Transverse colon (tissue), 4 donors: ENCODE measurements at regions not wholly inside any gene's neighbourhood (a gene's known extent, or its start where the extent isn't known, plus 50 kb on each side); places are given as distances from the start of the nearest gene placed in this dataset.

Experiments used
- DNase-seq: peaks from one replicate; pipeline ENCODE4 v3.0.0-alpha.2; 2019
- H3K27ac ChIP-seq, 4 donors: fragments of 200-600 bp; sonication (generic); 2 replicates each; pipeline ENCODE4 v1.5.1; 2016 to 2018; ENCODE audit warnings: inconsistent platforms in 4 of 4
- H3K27me3 ChIP-seq: fragments of 200-600 bp; sonication (generic); 2 replicates; pipeline ENCODE4 v1.5.1; 2017; ENCODE audit warnings: inconsistent platforms
- H3K36me3 ChIP-seq, 4 donors: fragments of 200-600 bp; sonication (generic); 2 replicates each; pipeline ENCODE4 v1.5.1; 2017 to 2019; ENCODE audit warnings: inconsistent platforms in 4 of 4
- H3K4me1 ChIP-seq, 4 donors: fragments of 200-600 bp; sonication (generic); 2 replicates each; pipeline ENCODE4 v1.5.1; 2017 to 2020; ENCODE audit warnings: inconsistent platforms in 4 of 4
- H3K4me3 ChIP-seq, 4 donors: fragments of 200-600 bp; sonication (generic); 1 replicate in 1 of 4; 2 replicates in 3 of 4; pipeline versions ENCODE4 v1.5.1 to v1.6.1; 2017 to 2019; ENCODE audit warnings: inconsistent platforms in 4 of 4
- H3K9me3 ChIP-seq, 2 donors: fragments of 200-600 bp; sonication (generic); 2 replicates each; pipeline ENCODE4 v1.5.1; 2017 to 2019; ENCODE audit warnings: inconsistent platforms in 2 of 2
- CTCF ChIP-seq, 5 experiments: fragments of 200-600 bp in 3 of 5; fragments of 450-650 bp in 2 of 5; sonication (generic) in 3 of 5; IDR thresholded peaks; 1 replicate in 2 of 5; 2 replicates in 3 of 5; pipeline ENCODE4 v1.5.1; 2016 to 2017; ENCODE audit warnings: antibody characterized with exemption in 5 of 5, inconsistent platforms in 3 of 5, mild to moderate bottlenecking in 2 of 5, moderate library complexity in 1 of 5
- EP300 ChIP-seq: sonication (generic); formaldehyde crosslinking; IDR thresholded peaks from one replicate; pipeline ENCODE4 v1.6.1; 2017; ENCODE audit warnings: antibody characterized with exemption, low read depth
- POLR2A ChIP-seq: fragments of 450-650 bp; IDR thresholded peaks from one replicate; pipeline ENCODE4 v1.6.1; 2016; ENCODE audit warnings: antibody characterized with exemption, mild to moderate bottlenecking, moderate library complexity
- POLR2AphosphoS5 ChIP-seq, 3 donors: sonication (generic); formaldehyde crosslinking; IDR thresholded peaks; one replicate each; pipeline ENCODE4 v1.6.1; 2016; ENCODE audit warnings: antibody characterized with exemption in 3 of 3
- WGBS, 2 donors: methylation state at CpG; one replicate each; pipeline ENCODE4 v1.1.5; 2018; ENCODE audit warnings: low coverage in 1 of 2; 5-methylcytosine and 5-hydroxymethylcytosine counted together
- in situ Hi-C, 4 donors: fragments of 200-750 bp; cut with MboI; loops; one replicate each; pipeline versions ENCODE4 v1.15.0 to v1.15.1; 2017; ENCODE audit warnings: low sequenced_read_pairs in 3 of 4, low pct_ligation_motif_present in 1 of 4, low pct_unique_long_range_greater_than_20kb in 1 of 4
- intact Hi-C: fragments of 100-400 bp; cut with DNase I; formaldehyde crosslinking; loops from one replicate; pipeline ENCODE4 v1.15.1; 2023; ENCODE audit warnings: low total_unique reads

DNA sequence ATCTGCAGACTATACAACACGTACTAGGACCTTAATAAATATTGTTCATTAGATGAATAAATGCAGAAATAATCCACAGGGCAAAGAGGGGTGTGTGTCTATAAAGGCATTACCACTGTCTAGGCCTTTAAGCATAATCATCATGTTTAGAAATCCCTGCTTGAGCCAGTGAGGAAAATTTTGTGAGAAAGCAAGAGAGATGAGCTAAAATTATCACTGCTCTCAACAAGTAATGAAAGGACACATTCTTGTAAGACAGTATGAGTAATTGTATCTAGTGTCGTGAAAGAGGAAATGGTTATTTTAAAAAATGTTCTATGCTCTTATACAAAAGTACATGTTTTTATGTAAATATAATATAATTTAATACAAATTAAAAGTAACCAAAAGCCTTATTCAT, 1699.4 kb downstream of the PCDH9 start:
- H3K27ac ChIP-seq = no peak overlapping the region
- intact Hi-C loops (no loop called here), in situ Hi-C loops (no loop called here)
- no peaks in the 10 kb centered on the region for H3K4me1 ChIP-seq
- no peaks in the 10 kb centered on the region for H3K27me3 ChIP-seq
- no peak for DNase-seq
- WGBS, 2 donors = 48 to 58% methylated on average over 2 of the region's 2 CpGs
- no peak for TF ChIP-seq EP300
- TF ChIP-seq POLR2AphosphoS5 (IDR thresholded peaks at IDR 0.05) = no peak
- no peak for TF ChIP-seq CTCF (IDR thresholded peaks at IDR 0.05)
- no peak for TF ChIP-seq POLR2A
- no peak overlapping the region for H3K4me3 ChIP-seq
- no peaks in the 10 kb centered on the region for H3K9me3 ChIP-seq
- H3K36me3 ChIP-seq = no peaks in the 10 kb centered on the region

DNA sequence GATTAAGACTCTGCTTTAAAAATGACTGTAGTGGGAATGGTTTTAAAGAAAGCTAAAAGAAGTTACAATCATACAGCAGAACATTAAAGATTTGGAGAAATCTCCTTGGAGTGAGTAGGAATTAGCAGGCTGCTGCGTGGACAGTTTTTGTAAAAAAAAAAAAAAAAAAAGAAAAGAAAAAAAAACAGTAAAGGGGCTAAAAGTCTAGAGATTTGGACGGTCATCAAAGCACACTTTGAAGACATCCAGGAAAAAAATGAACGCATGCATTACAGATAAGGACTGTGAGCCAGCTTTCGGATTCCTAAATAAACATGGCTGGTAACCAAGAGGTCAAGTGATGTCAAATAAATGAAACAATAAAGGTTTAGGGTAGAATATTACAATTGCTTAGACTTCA, 1700.6 kb downstream of the PCDH9 start:
- Histone ChIP-seq H3K27ac (no peak overlapping the region), H3K36me3 (no peaks in the 10 kb centered on the region), H3K9me3 (no peaks in the 10 kb centered on the region), H3K4me3 (no peak overlapping the region), H3K4me1 (no peaks in the 10 kb centered on the region), H3K27me3 (no peaks in the 10 kb centered on the region)
- 27 to 32% methylated on average over 3 to 4 of the region's 4 CpGs for WGBS, 2 donors
- intact Hi-C loops = no loop called here
- DNase-seq = no peak
- no peak for TF ChIP-seq EP300
- no peak for TF ChIP-seq CTCF (IDR thresholded peaks at IDR 0.05)
- TF ChIP-seq POLR2AphosphoS5 (IDR thresholded peaks at IDR 0.05) = no peak
- no peak for TF ChIP-seq POLR2A
- in situ Hi-C loops = no loop called here

DNA sequence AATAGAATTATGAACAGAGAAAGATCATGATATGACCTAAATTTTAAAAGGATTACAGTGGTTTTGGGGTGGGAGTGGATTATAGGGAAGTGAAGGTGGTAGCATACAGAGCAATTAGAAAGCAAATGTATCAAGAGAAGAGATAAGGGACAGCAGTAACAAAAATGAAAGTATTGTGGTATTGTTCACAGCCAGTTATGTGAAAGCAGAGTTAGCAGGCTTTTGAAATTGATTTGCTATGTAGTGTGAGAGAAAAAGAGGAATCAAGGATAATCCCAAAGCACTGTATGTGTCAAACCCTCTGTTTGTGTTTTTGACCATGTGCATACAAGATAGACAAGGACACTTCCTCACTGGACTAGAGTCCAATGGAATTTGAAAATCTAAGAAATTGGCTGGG, 1721.4 kb downstream of the PCDH9 start:
- no peak overlapping the region for H3K4me3 ChIP-seq
- in situ Hi-C loops (no loop called here), intact Hi-C loops (no loop called here)
- H3K27ac ChIP-seq = no peak overlapping the region
- TF ChIP-seq CTCF (IDR thresholded peaks at IDR 0.05) = no peak
- TF ChIP-seq EP300 = no peak
- TF ChIP-seq POLR2AphosphoS5 (IDR thresholded peaks at IDR 0.05) = no peak
- no peak for TF ChIP-seq POLR2A
- no peaks in the 10 kb centered on the region for H3K27me3 ChIP-seq
- H3K9me3 ChIP-seq = peaks cover 0 to 8% of the 10 kb centered on the region in 2 donors
- H3K4me1 ChIP-seq = no peaks in the 10 kb centered on the region
- no peak for DNase-seq
- H3K36me3 ChIP-seq = no peaks in the 10 kb centered on the region

GRCh38 chr13:65508338-65508737, 1721.8 kb downstream of the PCDH9 start:
- in situ Hi-C loops (no loop called here), intact Hi-C loops (no loop called here)
- no peak overlapping the region for H3K27ac ChIP-seq
- H3K27me3 ChIP-seq = no peaks in the 10 kb centered on the region
- no peak for DNase-seq
- H3K4me3 ChIP-seq = no peak overlapping the region
- peaks cover 0 to 8% of the 10 kb centered on the region in 2 donors for H3K9me3 ChIP-seq
- H3K4me1 ChIP-seq = no peaks in the 10 kb centered on the region
- TF ChIP-seq POLR2AphosphoS5 (IDR thresholded peaks at IDR 0.05) (no peak), POLR2A (no peak), CTCF (IDR thresholded peaks at IDR 0.05) (no peak), EP300 (no peak)
- no peaks in the 10 kb centered on the region for H3K36me3 ChIP-seq
